ENCODE measurements at regions not wholly inside any gene's neighbourhood (a gene's known extent, or its start where the extent isn't known, plus 50 kb on each side); places are given as distances from the start of the nearest gene placed in this dataset.

- peak; percentile 73 to 82 for DNase-seq (ENCODE audit: low read depth in 1 of 2, low spot score in 1 of 2)
- Histone ChIP-seq H3K4me3 (no peak overlapping the region), H3K27me3 (no peaks in the 10 kb centered on the region), H3K27ac (no peak overlapping the region), H3K4me1 (ENCODE audit: low read depth) (no peaks in the 10 kb centered on the region), H3K36me3 (no peaks in the 10 kb centered on the region), H3K9me3 (ENCODE audit: low read depth) (no peaks in the 10 kb centered on the region)
- peak; percentile 63 for TF ChIP-seq CTCF (IDR thresholded peaks at IDR 0.05; ENCODE audit: low read depth, low read length)
These were observed 1124.7 kb downstream of the FLRT2 start for GRCh38 chr14:86654558-86655184.

- Histone ChIP-seq H3K27ac (no peak overlapping the region), H3K27me3 (no peaks in the 10 kb centered on the region), H3K9me3 (ENCODE audit: low read depth) (no peaks in the 10 kb centered on the region), H3K4me1 (ENCODE audit: low read depth) (no peaks in the 10 kb centered on the region), H3K36me3 (no peaks in the 10 kb centered on the region), H3K4me3 (no peak overlapping the region)
- TF ChIP-seq CTCF (IDR thresholded peaks at IDR 0.05; ENCODE audit: low read depth, low read length), result no peak
- DNase-seq (ENCODE audit: low read depth in 1 of 2, low spot score in 1 of 2), result no peak
These were observed 1122.6 kb downstream of the FLRT2 start for GRCh38 chr14:86652526-86652925.

DNA sequence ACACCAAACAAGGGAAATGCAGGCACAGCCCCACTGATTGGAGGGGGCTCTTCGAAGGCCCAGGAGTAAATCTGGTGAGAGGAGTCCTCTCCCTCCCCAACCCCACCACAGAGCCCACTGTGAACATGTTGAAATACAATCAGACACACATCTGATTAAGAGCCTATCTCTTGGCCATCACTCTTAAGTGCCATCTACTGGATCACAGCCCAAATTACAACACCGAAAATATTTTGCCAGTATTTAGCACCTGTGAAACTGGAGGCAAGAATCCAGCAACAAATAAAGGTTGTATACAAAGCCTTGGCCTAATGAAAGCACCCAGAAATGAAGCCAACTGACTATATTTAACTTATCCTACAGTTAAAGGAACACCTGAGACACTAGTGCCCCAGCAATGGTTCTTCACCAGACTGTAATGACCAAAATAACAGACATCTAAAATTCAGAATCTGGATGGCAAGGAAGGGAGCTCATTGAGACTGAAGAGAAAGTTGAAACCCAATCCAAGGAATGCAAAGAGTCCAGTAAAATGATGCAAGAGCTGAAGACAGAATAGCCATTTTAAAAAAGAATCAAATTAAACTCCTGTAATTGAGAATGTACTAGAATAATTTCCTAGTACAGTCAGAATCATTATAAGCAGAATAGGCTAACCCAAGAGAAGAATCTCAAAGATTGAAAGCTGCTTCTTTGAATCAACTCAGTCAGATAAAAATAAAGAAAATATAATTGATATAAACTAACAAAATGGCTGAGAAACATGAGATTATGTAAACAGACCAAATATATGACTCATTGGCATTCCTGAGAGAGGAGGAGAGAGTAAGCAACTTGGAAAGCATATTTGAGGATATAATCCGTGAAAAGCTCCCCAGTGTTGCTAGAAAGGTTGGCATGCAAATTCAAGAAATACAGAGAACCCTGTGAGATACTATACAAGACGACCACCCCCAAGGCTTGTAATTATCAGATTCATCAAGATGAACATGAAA lies 1117.0 kb downstream of the FLRT2 start:
- DNase-seq (ENCODE audit: low read depth in 1 of 2, low spot score in 1 of 2), result peak in 1 of 2 donors; percentile 19
- Histone ChIP-seq H3K27ac (no peak overlapping the region), H3K4me3 (no peak overlapping the region), H3K9me3 (ENCODE audit: low read depth) (no peaks in the 10 kb centered on the region), H3K27me3 (no peaks in the 10 kb centered on the region), H3K36me3 (no peaks in the 10 kb centered on the region), H3K4me1 (ENCODE audit: low read depth) (no peaks in the 10 kb centered on the region)
- TF ChIP-seq CTCF (IDR thresholded peaks at IDR 0.05; ENCODE audit: low read depth, low read length), result no peak

DNA sequence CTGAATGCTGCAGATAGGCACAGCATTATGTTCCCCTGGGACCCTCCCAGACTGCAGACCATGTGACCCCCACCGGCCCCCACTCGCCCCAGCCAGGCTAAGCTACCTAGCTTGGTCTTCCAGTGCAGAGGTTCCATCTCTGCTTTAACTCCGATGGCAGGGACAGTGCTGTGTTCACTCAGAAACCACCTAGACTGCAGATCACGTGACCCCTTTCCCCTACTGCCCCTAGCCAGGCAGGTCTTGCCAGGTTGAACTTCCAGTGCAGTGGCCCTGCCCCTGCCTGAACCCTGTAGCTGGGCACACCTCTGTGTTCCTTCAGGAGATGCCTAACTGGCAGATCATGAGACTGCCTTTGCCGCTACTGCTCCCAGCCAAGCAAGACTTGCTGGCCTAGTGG lies 1116.2 kb downstream of the FLRT2 start:
- no peak overlapping the region for H3K4me3 ChIP-seq
- no peaks in the 10 kb centered on the region for H3K36me3 ChIP-seq
- no peaks in the 10 kb centered on the region for H3K9me3 ChIP-seq (ENCODE audit: low read depth)
- TF ChIP-seq CTCF (IDR thresholded peaks at IDR 0.05; ENCODE audit: low read depth, low read length), result no peak
- no peaks in the 10 kb centered on the region for H3K4me1 ChIP-seq (ENCODE audit: low read depth)
- no peaks in the 10 kb centered on the region for H3K27me3 ChIP-seq
- H3K27ac ChIP-seq, result no peak overlapping the region
- no peak for DNase-seq (ENCODE audit: low read depth in 1 of 2, low spot score in 1 of 2)

GRCh38 chr14:86641310-86641709 lies 1111.4 kb downstream of the FLRT2 start:
- H3K27me3 ChIP-seq, result no peaks in the 10 kb centered on the region
- no peaks in the 10 kb centered on the region for H3K4me1 ChIP-seq (ENCODE audit: low read depth)
- no peak overlapping the region for H3K4me3 ChIP-seq
- no peak overlapping the region for H3K27ac ChIP-seq
- H3K9me3 ChIP-seq (ENCODE audit: low read depth), result no peaks in the 10 kb centered on the region
- no peak for TF ChIP-seq CTCF (IDR thresholded peaks at IDR 0.05; ENCODE audit: low read depth, low read length)
- no peaks in the 10 kb centered on the region for H3K36me3 ChIP-seq
- no peak for DNase-seq (ENCODE audit: low read depth in 1 of 2, low spot score in 1 of 2)
